ENCODE measurements at regions not wholly inside any gene's neighbourhood (a gene's known extent, or its start where the extent isn't known, plus 50 kb on each side); places are given as distances from the start of the nearest gene placed in this dataset.

GRCh38 chr13:54980651-54981050 lies 1952.0 kb downstream of the OLFM4 start:
- TF ChIP-seq JUN (CRISPR knock-in tag; IDR thresholded peaks at IDR 0.05) (no peak), CTCF (IDR thresholded peaks at IDR 0.05) (no peak), MAX (CRISPR knock-in tag; IDR thresholded peaks at IDR 0.05) (no peak), ELF4 (CRISPR knock-in tag; IDR thresholded peaks at IDR 0.05; ENCODE audit: low read depth) (no peak), CBFB (CRISPR knock-in tag; IDR thresholded peaks at IDR 0.05; ENCODE audit: low read depth) (no peak), ZBTB21 (CRISPR knock-in tag; IDR thresholded peaks at IDR 0.05; ENCODE audit: borderline replicate concordance) (no peak), TEAD4 (CRISPR knock-in tag; IDR thresholded peaks at IDR 0.05) (no peak), NR2C2 (CRISPR knock-in tag; IDR thresholded peaks at IDR 0.05) (no peak), FOXP1 (CRISPR knock-in tag; IDR thresholded peaks at IDR 0.05; ENCODE audit: borderline replicate concordance) (no peak), NR3C1 (CRISPR knock-in tag; conservative IDR thresholded peaks at IDR 0.05; ENCODE audit: low read depth) (no peak), ERG (CRISPR knock-in tag; IDR thresholded peaks at IDR 0.05) (no peak), ZNF281 (CRISPR knock-in tag; IDR thresholded peaks at IDR 0.05) (no peak)
